ENCODE measurements at regions not wholly inside any gene's neighbourhood (a gene's known extent, or its start where the extent isn't known, plus 50 kb on each side); places are given as distances from the start of the nearest gene placed in this dataset.

DNA sequence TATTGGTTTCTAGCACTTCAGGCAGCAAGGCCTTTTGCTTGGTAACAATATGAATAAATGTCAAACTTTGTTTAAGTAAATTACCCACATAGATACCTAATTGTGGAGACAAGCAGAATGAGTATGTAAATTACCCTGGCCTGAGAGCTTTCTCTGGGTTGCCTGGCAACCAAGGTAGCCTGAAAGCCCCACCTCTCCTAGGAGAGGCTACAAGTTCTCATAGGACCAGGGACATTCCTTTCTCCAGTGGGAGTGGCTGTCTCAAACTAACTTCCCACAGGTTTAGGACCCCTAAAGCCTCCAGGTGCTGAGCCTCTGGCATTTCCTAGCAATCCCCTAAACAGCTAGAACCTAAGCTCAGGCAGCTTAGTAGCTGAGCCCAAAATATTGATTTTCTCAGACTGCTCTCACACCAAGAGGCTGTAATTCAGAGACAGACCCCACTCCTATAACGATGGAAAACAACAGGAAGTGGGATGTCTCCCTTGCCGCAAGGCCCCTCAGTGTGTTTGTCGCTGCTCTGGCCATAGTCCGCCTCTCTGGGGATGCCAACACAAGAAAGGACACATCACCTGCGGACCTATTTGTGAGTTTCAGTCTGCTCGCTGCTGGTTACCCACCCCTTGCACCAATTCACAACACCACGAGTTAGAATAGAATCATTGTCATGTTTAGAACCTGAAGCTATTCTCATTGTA is 207.3 kb downstream of the DLEU7 start:
- no peaks in the 10 kb centered on the region for H3K27me3 ChIP-seq
- intact Hi-C loops (cut with DNase I): no loop called here
- H3K4me1 ChIP-seq: no peaks in the 10 kb centered on the region
- no peak for TF ChIP-seq POLR2AphosphoS5 (IDR thresholded peaks at IDR 0.05; ENCODE audit: insufficient read depth in 1 of 2, low read depth in 1 of 2)
- no peak for TF ChIP-seq CTCF (IDR thresholded peaks at IDR 0.05)
- no peak for DNase-seq (ENCODE audit: extremely low spot score in 2 of 2)
- H3K4me3 ChIP-seq: no peak overlapping the region
- H3K36me3 ChIP-seq: no peaks in the 10 kb centered on the region
- H3K27ac ChIP-seq: peak overlapping the region; percentile 59
- H3K9me3 ChIP-seq: no peaks in the 10 kb centered on the region

- H3K4me3 ChIP-seq: no peak overlapping the region
- no peak overlapping the region for H3K27ac ChIP-seq
- no peaks in the 10 kb centered on the region for H3K9me3 ChIP-seq
- H3K4me1 ChIP-seq: no peaks in the 10 kb centered on the region
- TF ChIP-seq POLR2AphosphoS5 (IDR thresholded peaks at IDR 0.05; ENCODE audit: insufficient read depth in 1 of 2, low read depth in 1 of 2) (no peak), POLR2A (IDR thresholded peaks at IDR 0.05) (no peak), CTCF (IDR thresholded peaks at IDR 0.05) (no peak)
- H3K36me3 ChIP-seq: no peaks in the 10 kb centered on the region
- no peak for DNase-seq (ENCODE audit: extremely low spot score in 2 of 2)
- intact Hi-C loops (cut with DNase I): no loop called here
- H3K27me3 ChIP-seq: no peaks in the 10 kb centered on the region
These were observed 200.4 kb downstream of the DLEU7 start for GRCh38 chr13:50643060-50643459.

- Histone ChIP-seq H3K4me1 (no peaks in the 10 kb centered on the region), H3K27me3 (no peaks in the 10 kb centered on the region), H3K9me3 (no peaks in the 10 kb centered on the region), H3K27ac (no peak overlapping the region), H3K36me3 (no peaks in the 10 kb centered on the region), H3K4me3 (no peak overlapping the region)
- no peak for DNase-seq (ENCODE audit: extremely low spot score in 2 of 2)
- no peak for TF ChIP-seq POLR2AphosphoS5 (IDR thresholded peaks at IDR 0.05; ENCODE audit: insufficient read depth in 1 of 2, low read depth in 1 of 2)
- no peak for TF ChIP-seq CTCF (IDR thresholded peaks at IDR 0.05)
- no peak for TF ChIP-seq POLR2A (IDR thresholded peaks at IDR 0.05)
- intact Hi-C loops (cut with DNase I): no loop called here
These were observed 199.2 kb downstream of the DLEU7 start for GRCh38 chr13:50644081-50644871.

DNA sequence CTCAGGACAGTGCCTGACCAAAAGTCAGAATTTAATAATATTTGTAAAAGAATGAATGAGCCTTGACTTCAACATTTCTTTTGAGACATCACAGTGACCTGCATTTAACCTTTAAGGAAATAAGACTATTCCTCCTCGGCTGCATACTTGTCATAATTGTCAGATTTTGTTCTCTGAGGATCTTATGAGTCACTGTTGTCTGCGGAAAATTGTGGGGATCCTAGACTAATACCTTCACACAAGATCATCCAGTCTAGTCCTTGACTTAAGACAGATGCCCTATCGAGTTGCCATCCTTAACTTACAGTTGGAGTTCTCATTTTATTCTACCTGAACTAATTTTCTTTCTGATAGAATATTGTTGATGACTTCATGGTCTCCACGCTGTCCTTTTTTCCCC is 198.4 kb downstream of the DLEU7 start:
- Histone ChIP-seq H3K27ac (no peak overlapping the region), H3K9me3 (no peaks in the 10 kb centered on the region)
- no peak for TF ChIP-seq POLR2AphosphoS5 (IDR thresholded peaks at IDR 0.05; ENCODE audit: insufficient read depth in 1 of 2, low read depth in 1 of 2)

DNA sequence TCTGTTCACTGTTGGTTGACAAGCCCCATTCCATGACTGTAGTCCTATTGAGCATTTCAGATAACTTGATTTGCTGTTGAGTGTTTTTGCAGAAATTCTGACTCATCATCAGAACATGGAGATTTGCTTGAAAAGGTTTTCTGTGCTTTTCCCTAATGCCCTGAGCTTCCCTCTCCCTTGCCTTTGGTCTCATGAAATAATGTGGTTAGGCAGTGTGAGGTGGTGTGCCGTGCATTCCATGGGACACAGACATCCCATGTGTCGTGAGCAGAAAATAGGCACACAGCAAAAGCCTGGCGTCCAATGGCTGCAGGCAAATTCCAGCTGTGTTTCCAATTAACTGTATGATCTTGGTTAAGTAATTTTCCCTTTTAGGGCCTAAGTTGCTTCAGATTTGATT is 197.4 kb downstream of the DLEU7 start:
- Histone ChIP-seq H3K36me3 (no peaks in the 10 kb centered on the region), H3K4me1 (no peaks in the 10 kb centered on the region), H3K4me3 (no peak overlapping the region), H3K27me3 (no peaks in the 10 kb centered on the region), H3K9me3 (no peaks in the 10 kb centered on the region), H3K27ac (no peak overlapping the region)
- intact Hi-C loops (cut with DNase I): no loop called here
- TF ChIP-seq CTCF (IDR thresholded peaks at IDR 0.05) (no peak), POLR2A (IDR thresholded peaks at IDR 0.05) (no peak), POLR2AphosphoS5 (IDR thresholded peaks at IDR 0.05; ENCODE audit: insufficient read depth in 1 of 2, low read depth in 1 of 2) (no peak)
- no peak for DNase-seq (ENCODE audit: extremely low spot score in 2 of 2)

More for the DNA sequence above, 198.4 kb downstream of the DLEU7 start:
- Histone ChIP-seq H3K4me3 (no peak overlapping the region), H3K27me3 (no peaks in the 10 kb centered on the region), H3K4me1 (no peaks in the 10 kb centered on the region), H3K36me3 (no peaks in the 10 kb centered on the region)
- intact Hi-C loops (cut with DNase I): no loop called here
- no peak for DNase-seq (ENCODE audit: extremely low spot score in 2 of 2)

All from vagina (tissue), 2 donors.